HL-60/S4 treated with retinoic acid at 250 ng/mL for 4 days and 3 days (cell line): ENCODE measurements at regions not wholly inside any gene's neighbourhood (a gene's known extent, or its start where the extent isn't known, plus 50 kb on each side); places are given as distances from the start of the nearest gene placed in this dataset.
"Not testable (repeated sequence)": the region's sequence is repeated elsewhere in the genome, so short reads cannot be mapped to it uniquely, and the experiment has no call there.

Experiments used
- in situ Hi-C: fragments of 300-500 bp; cut with MboI; formaldehyde crosslinking; loops from 2 replicates; pipeline ENCODE4 v1.7.0; 2022; ENCODE audit warnings: low sequenced_read_pairs

DNA sequence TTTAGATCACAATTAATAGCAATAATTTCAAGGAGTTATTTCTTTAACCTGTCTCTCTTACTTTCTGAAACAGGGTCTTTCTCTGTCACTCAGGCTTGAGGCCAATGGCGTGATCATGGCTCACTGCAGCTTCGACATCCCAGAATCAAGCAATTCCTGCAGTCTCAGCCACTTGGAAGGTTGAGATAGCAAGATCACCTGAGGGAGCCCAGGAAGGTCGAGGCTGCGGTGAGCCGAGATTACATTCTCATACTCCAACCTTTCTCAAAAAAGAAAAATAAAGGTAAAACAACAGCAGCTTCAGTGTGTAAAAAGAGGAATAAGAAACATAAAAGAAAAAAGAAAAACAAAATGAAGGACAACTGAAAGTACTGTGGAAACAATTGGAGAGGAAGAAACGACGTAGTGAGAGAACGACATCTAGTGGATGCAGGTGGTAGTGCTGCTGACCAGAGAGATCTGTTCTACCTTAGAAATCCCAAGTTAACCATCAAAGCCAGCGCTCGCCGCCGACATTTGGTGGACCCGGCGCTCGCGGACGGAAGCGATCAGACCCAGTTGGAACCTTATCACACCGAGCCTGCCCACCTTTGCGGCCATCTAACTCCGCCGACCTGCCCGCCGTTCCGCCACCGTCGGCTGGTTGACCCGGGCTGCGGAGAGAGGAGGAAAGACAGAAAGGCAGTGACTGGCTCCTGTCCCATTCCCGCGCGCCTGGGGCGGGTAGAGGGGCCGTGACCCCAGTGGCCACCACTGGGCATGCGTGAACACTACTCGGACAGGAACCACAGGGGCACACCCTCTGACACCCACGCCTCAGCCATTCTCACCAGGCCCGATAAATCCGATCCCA lies 196.1 kb downstream of the ALG10 start:
- in situ Hi-C loops, result loop anchor here (25.0 kb wide), 2 partner anchors 106 to 1456 kb away; partner anchors contain the start of gene YARS2

DNA sequence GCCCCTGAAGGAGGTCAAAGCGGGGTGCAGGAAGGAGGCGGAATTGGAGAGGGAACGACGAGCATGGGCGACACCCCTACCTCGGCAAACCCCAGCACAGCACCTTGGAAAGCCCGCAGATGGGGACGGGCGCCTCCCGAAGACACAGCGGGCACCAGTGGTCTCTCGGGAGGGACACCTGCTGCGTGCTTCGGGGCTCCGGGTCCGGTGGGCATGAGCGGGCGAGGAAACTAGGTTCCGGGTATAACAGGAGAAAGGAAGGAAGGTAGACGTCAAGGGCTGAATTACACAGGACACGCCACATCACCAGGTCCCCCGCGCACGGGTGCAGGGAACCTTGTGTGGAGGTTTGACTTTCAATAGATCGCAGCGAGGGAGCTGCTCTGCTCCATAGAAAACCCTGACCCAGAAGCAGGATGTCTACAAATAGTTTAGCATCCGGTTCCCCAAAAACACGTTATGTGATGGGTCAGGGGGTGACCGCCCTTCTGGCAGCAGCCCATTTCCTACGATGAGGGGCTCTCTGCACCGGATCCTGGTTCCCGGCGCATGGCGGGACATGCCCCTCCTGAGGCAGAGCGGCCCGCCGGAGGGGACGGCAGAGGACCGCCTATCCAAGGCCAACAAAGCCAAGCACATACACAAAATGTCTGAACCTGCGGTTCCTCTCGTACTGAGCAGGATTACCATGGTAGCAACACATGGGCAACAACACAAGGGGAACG lies 196.9 kb downstream of the ALG10 start:
- in situ Hi-C loops, result loop anchor here (25.0 kb wide), 2 partner anchors 107 to 1457 kb away; partner anchors contain the start of gene YARS2

DNA sequence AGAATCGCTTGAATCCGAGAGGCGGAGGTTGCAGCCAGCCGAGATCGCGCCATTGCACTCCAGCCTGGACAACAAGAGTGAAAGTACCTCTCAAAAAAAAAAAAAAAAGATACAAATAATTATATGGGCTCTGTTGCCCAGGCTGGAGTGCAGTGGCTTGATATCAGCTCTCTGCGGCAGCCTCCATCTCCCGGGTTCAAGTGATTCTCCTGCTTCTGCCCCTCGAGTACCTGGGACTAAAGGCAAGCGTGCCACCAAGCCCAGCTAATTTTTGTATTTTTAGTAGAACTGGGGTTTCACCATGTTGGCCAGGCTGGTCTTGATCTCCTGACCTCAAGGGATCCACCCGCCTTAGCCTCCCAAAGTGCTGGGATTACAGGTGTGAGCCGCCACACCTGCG lies 197.8 kb downstream of the ALG10 start:
- in situ Hi-C loops, result loop anchor here (25.0 kb wide), 2 partner anchors 108 to 1458 kb away; partner anchors contain the start of gene YARS2

DNA sequence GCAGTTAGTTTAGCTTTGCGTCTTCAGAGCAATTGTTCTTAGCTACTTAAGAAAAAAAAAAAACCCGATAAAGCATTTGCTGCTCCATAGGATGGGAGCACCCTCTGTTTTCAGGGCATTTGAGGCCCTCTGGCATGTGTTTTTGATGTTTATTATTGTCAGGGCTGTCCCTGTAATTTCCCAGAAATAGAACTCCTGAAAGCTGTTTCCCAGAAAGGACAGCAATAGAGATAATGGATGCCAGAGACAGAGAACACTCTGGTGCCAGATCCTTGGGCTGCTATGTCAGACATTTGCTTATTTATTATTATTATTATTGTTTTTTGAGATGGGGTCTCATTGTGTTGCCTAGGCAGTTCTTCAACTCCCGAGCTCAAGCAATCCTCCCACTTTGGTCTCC lies 201.3 kb downstream of the ALG10 start:
- in situ Hi-C loops, result loop anchor here (25.0 kb wide), 2 partner anchors 111 to 1461 kb away; partner anchors contain the start of gene YARS2

DNA sequence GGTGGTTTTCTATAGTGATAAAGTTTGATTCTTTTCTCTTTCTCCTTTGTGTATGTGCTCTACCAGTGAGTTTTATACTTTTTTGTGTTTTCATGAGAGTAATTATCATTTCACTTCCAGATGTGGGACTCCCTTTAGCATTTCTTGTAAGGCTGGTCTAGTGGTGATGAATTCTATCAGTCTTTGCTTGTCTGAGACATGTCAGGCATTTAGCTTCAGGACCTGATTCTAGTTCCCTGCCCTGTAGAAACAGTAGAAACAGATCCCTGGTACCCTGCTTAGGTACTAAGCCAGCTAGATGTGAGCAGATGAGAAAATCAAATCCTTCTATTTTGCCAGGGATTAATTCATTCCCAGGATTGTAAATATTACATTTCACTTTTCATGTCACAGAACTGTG lies 203.7 kb downstream of the ALG10 start:
- in situ Hi-C loops, result not testable (repeated sequence)

DNA sequence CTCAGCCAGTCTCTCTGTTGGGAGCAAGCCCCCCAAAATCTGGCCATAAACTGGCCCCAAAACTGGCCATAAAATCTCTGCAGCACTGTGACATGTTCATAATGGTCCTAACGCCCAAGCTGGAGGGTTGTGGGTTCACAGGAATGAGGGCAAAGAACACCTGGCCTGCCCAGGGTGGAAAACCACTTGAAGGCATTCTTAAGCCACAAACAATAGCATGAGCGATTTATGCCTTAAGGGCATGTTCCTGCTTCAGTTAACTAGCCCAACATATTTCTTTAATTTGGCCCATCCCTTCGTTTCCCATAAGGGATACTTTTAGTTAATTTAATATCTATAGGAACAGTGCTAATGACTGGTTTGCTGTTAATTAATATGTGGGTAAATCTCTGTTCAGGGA lies 205.8 kb downstream of the ALG10 start:
- in situ Hi-C loops, result not testable (repeated sequence)

DNA sequence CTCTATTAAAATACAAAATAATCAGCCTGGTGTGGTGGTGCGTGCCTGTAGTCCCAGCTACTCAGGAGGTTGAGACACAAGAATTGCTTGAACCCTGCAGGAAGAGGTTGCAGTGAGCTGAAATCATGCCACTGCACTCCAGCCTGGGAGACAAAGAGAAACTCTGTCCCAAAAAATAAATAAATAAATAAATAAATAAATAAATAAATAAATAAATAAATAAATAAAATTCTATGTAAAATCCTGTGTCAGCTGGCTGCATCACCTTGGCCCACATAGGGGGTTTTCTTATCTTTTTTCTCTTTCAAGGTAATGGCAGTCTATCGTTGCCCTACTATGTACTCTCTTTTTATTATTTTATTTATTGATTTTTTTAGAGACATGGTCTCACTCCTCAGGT lies 206.7 kb downstream of the ALG10 start:
- in situ Hi-C loops, result not testable (repeated sequence)

DNA sequence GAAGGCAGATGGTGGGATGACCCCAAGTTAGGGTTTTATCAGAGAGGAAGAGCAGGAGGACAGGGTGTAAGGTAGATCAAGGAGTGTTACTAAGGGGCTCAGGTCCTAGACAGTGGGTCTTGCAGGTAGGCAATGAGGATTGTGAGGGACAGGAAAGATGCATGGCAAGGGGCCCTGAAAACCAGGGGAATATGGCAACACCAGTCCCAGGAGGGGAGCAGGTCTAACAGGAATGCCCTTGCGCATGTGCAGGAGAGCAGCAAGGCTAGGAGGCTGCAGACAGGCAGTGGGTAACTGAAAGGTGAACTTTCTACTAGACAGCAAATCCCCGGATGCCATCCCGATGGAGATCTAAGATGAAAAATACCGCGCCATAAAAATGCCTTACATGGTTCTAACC lies 211.3 kb downstream of the ALG10 start:
- in situ Hi-C loops, result no loop called here

DNA sequence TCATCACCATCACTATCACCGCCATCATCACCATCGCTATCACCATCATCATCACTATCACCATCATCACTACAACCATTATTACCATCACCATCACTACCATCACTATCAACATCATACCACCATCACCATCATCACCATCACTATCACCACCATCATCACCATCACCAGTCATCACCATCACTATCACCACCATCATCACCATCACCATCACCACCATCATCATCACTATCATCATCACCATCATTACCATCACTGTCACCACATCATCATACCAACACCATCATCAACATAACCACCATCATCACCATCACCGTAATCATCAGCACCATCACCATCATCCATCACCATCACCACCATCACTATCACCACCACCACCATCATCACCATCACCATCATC lies 213.8 kb downstream of the ALG10 start:
- in situ Hi-C loops, result no loop called here

DNA sequence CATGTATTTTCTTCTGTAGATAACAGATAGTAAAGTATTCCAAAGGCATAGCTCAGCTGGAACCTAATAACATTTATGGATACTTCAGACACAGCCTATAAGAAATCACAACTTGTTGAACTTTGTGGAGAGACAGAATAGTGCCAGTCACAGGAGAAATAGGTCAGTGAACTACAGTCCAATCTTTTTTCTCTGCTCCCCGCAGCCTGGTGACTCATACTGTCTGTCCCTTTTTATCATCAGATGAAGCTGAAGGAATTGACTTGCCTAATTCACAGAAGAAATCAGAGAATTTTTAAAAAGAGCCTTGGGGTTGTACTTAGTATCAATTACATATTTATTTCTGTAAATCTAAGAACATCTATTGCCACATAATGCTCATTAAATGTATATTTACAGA lies 222.3 kb downstream of the ALG10 start:
- in situ Hi-C loops, result no loop called here

DNA sequence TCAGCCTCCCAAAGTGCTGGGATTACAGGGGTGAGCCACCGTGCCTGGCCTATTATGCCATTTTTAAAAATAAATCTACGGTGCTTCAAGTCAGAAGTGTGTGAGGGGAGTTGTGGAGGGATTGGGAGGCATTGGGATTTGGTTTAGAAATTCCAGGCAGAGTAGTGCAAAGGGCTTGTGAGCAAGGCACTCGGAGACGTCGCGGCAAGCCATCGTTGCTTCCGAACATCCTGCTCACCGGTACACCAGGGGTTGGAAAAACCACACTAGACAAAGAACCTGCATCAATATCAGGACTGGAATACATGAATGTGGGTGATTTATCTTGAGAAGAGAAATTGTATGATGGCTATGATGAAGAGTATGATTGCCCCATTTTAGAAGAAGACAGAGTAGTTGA lies 227.0 kb downstream of the ALG10 start:
- in situ Hi-C loops, result no loop called here

DNA sequence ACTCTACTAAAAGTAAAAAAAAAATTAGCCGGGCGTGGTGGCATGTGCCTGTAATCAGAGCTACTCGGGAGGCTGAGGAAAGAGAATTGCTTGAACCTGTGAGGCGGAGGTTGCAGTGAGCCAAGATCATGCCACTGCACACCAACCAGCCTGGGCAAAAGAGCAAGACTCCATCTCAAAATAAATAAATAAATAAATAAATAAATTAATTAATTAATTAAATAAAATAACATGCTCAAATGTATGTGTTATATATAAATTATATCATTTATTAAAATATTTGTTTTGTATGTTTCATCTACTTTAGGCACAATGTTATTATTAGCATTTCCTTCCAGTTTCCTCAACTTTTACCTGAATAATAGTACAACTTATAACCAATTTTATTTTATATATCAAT lies 229.6 kb downstream of the ALG10 start:
- in situ Hi-C loops, result not testable (repeated sequence)

DNA sequence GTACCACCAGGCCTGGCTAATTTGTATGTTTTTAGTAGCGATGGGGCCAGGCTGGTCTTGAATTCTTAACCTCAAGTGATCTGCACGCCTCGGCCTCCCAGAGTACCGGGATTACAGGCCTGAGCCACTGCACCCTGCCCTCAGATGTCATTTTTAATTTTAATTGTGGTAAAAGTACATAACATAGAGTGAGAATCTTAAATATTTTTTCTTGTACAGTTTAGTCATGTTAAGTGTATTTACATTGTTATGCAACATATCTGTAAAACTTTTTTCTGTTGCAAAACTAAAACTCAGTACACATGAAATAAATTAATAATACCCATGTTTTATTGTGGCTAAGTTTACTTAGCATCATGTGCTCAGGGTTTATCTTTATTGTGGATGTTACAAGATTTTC lies 231.4 kb downstream of the ALG10 start:
- in situ Hi-C loops, result no loop called here

DNA sequence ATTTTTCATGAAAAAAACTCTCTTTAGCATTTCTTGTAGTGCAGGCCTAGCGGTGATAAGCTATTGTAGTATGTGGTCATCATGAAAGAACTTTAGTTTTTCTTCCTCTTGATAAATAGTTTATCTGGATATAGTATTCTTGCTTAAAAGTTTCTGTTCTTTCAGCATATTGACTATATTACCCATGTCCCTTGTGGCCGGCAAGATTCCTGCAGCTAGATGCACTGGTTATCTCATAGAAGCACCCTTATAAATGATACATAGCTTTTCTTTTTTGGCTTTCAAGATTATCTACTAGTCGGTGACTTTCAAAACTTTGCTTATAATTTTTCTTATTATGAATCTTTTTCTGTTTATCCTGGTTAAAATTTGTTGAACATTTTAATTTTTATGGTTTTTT lies 234.8 kb downstream of the ALG10 start:
- in situ Hi-C loops, result no loop called here

DNA sequence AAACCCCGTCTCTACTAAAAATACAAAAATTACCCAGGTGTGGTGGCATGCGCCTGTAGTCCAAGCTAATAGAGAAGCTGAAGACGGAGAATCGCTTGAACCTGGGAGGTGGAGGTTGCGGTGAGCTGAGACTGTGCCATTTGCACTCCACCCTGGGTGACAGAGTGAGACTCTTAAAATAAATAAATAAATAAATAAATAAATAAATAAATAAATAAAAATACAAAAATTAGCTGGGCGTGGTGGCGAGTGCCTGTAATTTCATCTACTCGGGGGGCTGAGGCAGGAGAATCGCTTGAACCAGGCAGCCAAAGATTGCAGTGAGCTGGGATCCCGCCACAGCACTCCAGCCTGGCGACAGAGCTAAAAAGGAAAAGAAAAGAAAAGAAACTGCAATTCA lies 239.8 kb downstream of the ALG10 start:
- in situ Hi-C loops, result not testable (repeated sequence)

DNA sequence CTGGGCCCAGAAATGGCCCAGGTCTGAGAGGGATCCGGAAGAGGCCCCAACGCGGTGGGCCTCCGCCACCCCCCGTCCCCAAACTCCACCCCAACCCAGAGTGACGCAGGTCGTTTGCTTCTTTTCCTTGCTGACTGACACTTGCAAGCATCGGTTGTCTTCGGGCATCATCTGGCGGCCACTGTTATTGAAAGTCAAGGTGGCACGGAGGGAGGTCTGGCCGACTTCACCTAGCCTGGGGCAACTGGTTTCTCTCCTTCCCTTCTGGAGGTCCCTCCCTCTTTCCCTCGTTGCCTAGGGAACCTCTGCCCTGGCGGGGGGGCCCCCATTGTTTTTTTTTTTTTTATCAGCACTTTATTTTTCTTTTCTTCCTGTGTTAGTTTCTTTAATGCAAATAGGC lies 241.8 kb downstream of the ALG10 start:
- in situ Hi-C loops, result no loop called here

DNA sequence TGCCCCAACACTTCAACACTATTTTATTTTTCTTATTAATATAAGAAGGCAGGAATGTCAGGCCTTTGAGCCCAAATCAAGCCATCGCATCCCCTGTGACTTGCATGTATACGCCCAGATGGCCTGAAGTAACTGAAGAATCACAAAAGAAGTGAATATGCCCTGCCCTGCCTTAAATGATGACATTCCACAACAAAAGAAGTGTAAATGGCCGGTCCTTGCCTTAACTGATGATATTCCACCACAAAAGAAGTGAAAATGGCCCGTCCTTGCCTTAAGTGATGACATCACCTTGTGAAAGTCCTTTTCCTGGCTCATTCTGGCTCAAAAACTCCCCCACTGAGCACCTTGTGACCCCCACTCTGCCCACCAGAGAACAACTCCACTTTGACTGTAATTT lies 251.4 kb downstream of the ALG10 start:
- in situ Hi-C loops, result not testable (repeated sequence)

DNA sequence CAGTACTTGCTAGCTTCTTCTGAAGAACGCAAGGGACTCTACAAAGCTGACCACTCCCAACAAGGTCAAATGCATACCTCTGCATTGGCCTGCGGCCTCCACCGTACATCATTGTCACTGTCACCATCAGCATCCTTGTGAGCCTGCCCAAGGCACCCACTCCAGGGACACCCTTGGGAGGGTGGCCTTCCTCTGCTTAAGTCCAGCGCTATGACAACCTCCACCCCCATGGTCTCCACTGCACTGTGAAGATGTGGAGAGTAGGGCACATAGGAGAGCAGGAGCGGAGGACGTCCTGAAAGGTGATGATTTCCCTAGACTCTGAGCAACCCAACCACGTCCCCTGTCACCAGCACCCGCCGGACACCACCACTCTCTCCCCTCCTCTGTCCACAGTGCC lies 252.8 kb downstream of the ALG10 start:
- in situ Hi-C loops, result no loop called here

DNA sequence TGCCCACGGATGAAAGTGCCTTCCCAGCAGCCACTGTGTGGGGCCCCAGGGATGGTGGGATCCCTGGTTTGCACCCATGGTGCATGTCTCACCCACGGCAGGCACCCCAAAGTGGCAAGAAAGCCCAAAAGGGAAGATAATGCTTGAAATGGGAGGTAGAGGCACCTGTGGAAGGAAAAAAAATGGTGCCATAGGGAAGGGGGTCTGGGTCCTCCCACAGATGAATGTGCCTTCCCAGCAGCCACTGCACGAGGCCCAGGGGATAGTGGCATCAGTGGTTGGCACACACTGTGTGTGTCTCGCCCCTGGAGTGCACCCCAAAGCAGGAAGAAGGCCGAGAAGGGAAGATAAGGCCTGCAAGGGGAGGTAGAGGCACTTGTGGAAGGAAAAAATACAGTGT lies 264.2 kb downstream of the ALG10 start:
- in situ Hi-C loops, result no loop called here

DNA sequence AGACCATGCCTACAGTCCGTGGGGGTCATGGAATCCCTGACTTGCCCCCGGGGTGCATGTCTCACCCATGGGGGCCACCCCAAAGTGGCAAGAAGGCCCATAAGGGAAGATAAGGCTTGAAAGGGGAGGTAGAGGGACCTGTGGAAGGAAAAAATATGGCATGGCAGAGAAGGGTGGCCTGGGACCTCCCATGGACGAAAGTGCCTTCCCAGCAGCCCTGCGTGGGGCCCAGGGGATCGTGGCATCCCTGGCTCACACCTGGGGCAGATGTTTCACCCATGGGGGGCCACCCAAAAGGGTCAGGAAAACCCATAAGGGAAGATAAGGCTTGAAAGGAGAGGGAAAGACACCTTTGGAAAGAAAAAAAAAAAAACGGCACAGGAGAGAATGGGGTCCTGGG lies 264.6 kb downstream of the ALG10 start:
- in situ Hi-C loops, result no loop called here

DNA sequence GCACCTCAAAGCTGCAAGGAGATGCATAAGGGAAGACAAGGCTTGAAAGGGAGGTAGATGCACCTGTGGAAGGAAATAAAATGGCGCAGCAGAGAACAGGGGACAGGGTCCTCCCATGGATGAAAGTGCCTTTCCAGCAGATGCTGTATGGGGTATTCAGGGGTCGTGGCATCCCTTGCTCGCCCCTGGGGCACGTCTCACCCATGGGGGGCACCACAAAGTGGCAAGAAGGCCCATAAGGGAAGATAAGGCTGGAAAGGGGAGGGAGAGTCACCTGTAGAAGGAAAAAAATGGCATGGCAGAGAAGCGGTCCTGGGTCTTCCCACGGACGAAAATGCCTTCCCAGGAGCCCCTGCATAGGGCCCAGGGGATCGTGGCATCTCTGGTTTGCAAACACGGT lies 265.1 kb downstream of the ALG10 start:
- in situ Hi-C loops, result no loop called here
